ENCODE measurements at regions not wholly inside any gene's neighbourhood (a gene's known extent, or its start where the extent isn't known, plus 50 kb on each side); places are given as distances from the start of the nearest gene placed in this dataset.

DNA sequence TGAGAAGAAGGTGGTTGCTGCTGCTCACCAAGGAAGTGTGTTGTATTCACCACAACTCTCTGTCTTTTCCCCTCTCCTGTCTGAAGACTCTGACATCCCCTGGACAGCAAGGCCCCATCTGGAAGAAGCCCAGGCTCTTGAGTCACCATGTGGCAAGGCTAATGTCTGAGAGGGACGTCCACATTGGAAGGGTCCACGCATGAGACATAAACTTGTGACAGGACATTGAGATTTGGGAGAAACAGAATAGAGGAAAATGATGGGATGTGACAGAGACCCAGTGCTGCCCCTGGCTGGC is 176.5 kb downstream of the IRF8 start:
- TF ChIP-seq, protein P1, sequence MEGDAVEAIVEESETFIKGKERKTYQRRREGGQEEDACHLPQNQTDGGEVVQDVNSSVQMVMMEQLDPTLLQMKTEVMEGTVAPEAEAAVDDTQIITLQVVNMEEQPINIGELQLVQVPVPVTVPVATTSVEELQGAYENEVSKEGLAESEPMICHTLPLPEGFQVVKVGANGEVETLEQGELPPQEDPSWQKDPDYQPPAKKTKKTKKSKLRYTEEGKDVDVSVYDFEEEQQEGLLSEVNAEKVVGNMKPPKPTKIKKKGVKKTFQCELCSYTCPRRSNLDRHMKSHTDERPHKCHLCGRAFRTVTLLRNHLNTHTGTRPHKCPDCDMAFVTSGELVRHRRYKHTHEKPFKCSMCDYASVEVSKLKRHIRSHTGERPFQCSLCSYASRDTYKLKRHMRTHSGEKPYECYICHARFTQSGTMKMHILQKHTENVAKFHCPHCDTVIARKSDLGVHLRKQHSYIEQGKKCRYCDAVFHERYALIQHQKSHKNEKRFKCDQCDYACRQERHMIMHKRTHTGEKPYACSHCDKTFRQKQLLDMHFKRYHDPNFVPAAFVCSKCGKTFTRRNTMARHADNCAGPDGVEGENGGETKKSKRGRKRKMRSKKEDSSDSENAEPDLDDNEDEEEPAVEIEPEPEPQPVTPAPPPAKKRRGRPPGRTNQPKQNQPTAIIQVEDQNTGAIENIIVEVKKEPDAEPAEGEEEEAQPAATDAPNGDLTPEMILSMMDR (IDR thresholded peaks at IDR 0.05) = no peak
- TF ChIP-seq EP300 (IDR thresholded peaks at IDR 0.05) = no peak

Data from tibial nerve (tissue), 4 donors.